Endothelial cell (in vitro differentiated cells): ENCODE measurements at regions not wholly inside any gene's neighbourhood (a gene's known extent, or its start where the extent isn't known, plus 50 kb on each side); places are given as distances from the start of the nearest gene placed in this dataset.
A peak's percentile ranks its signal among the peaks of the same experiment; 100 is the strongest.

Source experiments
- DNase-seq: peaks from one replicate; pipeline ENCODE4 v3.0.0; 2021; ENCODE audit warnings: low spot score
- H3K27ac Mint-ChIP-seq: one replicate; pipeline ENCODE4 v1.8.0; 2021; ENCODE audit warnings: mixed read lengths, inconsistent platforms; ENCODE audit not compliant: unreplicated experiment
- H3K27me3 Mint-ChIP-seq: one replicate; pipeline ENCODE4 v1.8.0; 2021; ENCODE audit warnings: mild to moderate bottlenecking, moderate library complexity, mixed read lengths, inconsistent platforms; ENCODE audit not compliant: unreplicated experiment
- H3K36me3 Mint-ChIP-seq: one replicate; pipeline ENCODE4 v1.8.0; 2021; ENCODE audit warnings: mild to moderate bottlenecking, low read depth, mixed read lengths, inconsistent platforms; ENCODE audit not compliant: unreplicated experiment
- H3K4me1 Mint-ChIP-seq: one replicate; pipeline ENCODE4 v1.8.0; 2021; ENCODE audit warnings: mild to moderate bottlenecking, mixed read lengths, inconsistent platforms; ENCODE audit not compliant: unreplicated experiment
- H3K4me3 Mint-ChIP-seq: one replicate; pipeline ENCODE4 v1.8.0; 2021; ENCODE audit warnings: mild to moderate bottlenecking, mixed read lengths, inconsistent platforms; ENCODE audit not compliant: unreplicated experiment
- H3K9me3 Mint-ChIP-seq: one replicate; pipeline ENCODE4 v1.8.0; 2021; ENCODE audit warnings: mixed read lengths, inconsistent platforms; ENCODE audit not compliant: unreplicated experiment
- CTCF ChIP-seq: fragments of 200-600 bp; sonication (generic); IDR thresholded peaks from one replicate; pipeline ENCODE4 v1.5.0; 2021; ENCODE audit warnings: antibody characterized with exemption; ENCODE audit not compliant: unreplicated experiment

- peak; percentile 62 for TF ChIP-seq CTCF
- peak; percentile 67 for DNase-seq
- no peaks in the 10 kb centered on the region for H3K36me3 Mint-ChIP-seq
- no peak overlapping the region for H3K27ac Mint-ChIP-seq
- no peak overlapping the region for H3K4me3 Mint-ChIP-seq
- H3K9me3 Mint-ChIP-seq, result no peaks in the 10 kb centered on the region
- no peaks in the 10 kb centered on the region for H3K4me1 Mint-ChIP-seq
- H3K27me3 Mint-ChIP-seq, result peaks cover 2% of the 10 kb centered on the region
These were observed 738.7 kb upstream of the NDST4 start for GRCh38 chr4:115851918-115852766.

GRCh38 chr4:115850799-115851509 is 737.5 kb upstream of the NDST4 start:
- DNase-seq, result no peak
- TF ChIP-seq CTCF, result no peak
- no peaks in the 10 kb centered on the region for H3K9me3 Mint-ChIP-seq
- no peaks in the 10 kb centered on the region for H3K4me1 Mint-ChIP-seq
- H3K36me3 Mint-ChIP-seq, result no peaks in the 10 kb centered on the region
- peak overlapping the region; percentile 14 for H3K27ac Mint-ChIP-seq
- peaks cover 2% of the 10 kb centered on the region for H3K27me3 Mint-ChIP-seq
- no peak overlapping the region for H3K4me3 Mint-ChIP-seq

GRCh38 chr4:115844180-115844579 is 730.8 kb upstream of the NDST4 start:
- Mint-ChIP-seq H3K4me1 (no peaks in the 10 kb centered on the region), H3K27ac (no peak overlapping the region), H3K27me3 (no peaks in the 10 kb centered on the region), H3K36me3 (no peaks in the 10 kb centered on the region), H3K4me3 (no peak overlapping the region), H3K9me3 (no peaks in the 10 kb centered on the region)
- no peak for TF ChIP-seq CTCF
- DNase-seq, result no peak

- H3K36me3 Mint-ChIP-seq, result no peaks in the 10 kb centered on the region
- no peaks in the 10 kb centered on the region for H3K9me3 Mint-ChIP-seq
- no peaks in the 10 kb centered on the region for H3K27me3 Mint-ChIP-seq
- H3K4me3 Mint-ChIP-seq, result no peak overlapping the region
- DNase-seq, result no peak
- no peak for TF ChIP-seq CTCF
- H3K4me1 Mint-ChIP-seq, result no peaks in the 10 kb centered on the region
- H3K27ac Mint-ChIP-seq, result no peak overlapping the region
These were observed 728.5 kb upstream of the NDST4 start for GRCh38 chr4:115841871-115842270.

- no peak overlapping the region for H3K4me3 Mint-ChIP-seq
- no peaks in the 10 kb centered on the region for H3K27me3 Mint-ChIP-seq
- no peak for DNase-seq
- H3K9me3 Mint-ChIP-seq, result no peaks in the 10 kb centered on the region
- H3K4me1 Mint-ChIP-seq, result no peaks in the 10 kb centered on the region
- H3K27ac Mint-ChIP-seq, result no peak overlapping the region
- no peak for TF ChIP-seq CTCF
- no peaks in the 10 kb centered on the region for H3K36me3 Mint-ChIP-seq
These were observed 721.0 kb upstream of the NDST4 start for GRCh38 chr4:115834441-115834840.
